SK-N-SH (cell line): ENCODE measurements at regions not wholly inside any gene's neighbourhood (a gene's known extent, or its start where the extent isn't known, plus 50 kb on each side); places are given as distances from the start of the nearest gene placed in this dataset.

Experiments used
- CTCF ChIP-seq: fragments of 200-600 bp; sonication (generic); IDR thresholded peaks from 2 replicates; pipeline ENCODE4 v1.6.1; 2017; ENCODE audit warnings: antibody characterized with exemption, mild to moderate bottlenecking, moderate library complexity
- GATA2 ChIP-seq: sonication (generic); formaldehyde crosslinking; IDR thresholded peaks from 2 replicates; pipeline ENCODE4 v1.5.0; 2020; ENCODE audit warnings: mild to moderate bottlenecking, missing genetic modification reagents
- JUND ChIP-seq: IDR thresholded peaks from 2 replicates; pipeline ENCODE4 v1.4.0; 2012
- MAX ChIP-seq: IDR thresholded peaks from 2 replicates; pipeline ENCODE4 v1.4.0; 2012; ENCODE audit warnings: low read depth
- POLR2AphosphoS5 ChIP-seq: IDR thresholded peaks from 2 replicates; pipeline ENCODE4 v1.6.1; 2012; ENCODE audit warnings: low read depth, low read length
- REST ChIP-seq: IDR thresholded peaks from 2 replicates; pipeline ENCODE4 v1.6.1; 2012; ENCODE audit warnings: mild to moderate bottlenecking, low read depth, low read length, moderate library complexity

- TF ChIP-seq POLR2AphosphoS5 (no peak), MAX (no peak), CTCF (no peak), JUND (no peak), REST (no peak), GATA2 (CRISPR knock-in tag) (no peak)
Observed at GRCh38 chr1:55786396-55786795, 571.2 kb upstream of the USP24 start.
